HepG2 (cell line): ENCODE measurements at regions not wholly inside any gene's neighbourhood (a gene's known extent, or its start where the extent isn't known, plus 50 kb on each side); places are given as distances from the start of the nearest gene placed in this dataset.

Experiments used
- ATAC-seq: fragments of 200-7000 bp; cut with Tn5 transposase; 3 replicates; pipeline ENCODE4 v1.9.1; 2020; ENCODE audit warnings: mild to moderate bottlenecking, moderate library complexity
- BruUV-seq: library from RNA; stranded (reverse); fragments of 400-500 nt; replicated peaks from 2 replicates; lab custom pipeline; 2021; lab: Mats Ljungman, UMichigan
- CTCF ChIA-PET: fragments of 300-600 bp; formaldehyde crosslinking; extraction: SDS; loops from one replicate; lab custom pipeline; 2021; ENCODE audit warnings: low total read pairs, inconsistent platforms, low intra/inter-chr PET ratio; lab: Yijun Ruan, JAX
- POLR2A ChIA-PET: fragments of 350-600 bp; sonication (Branson Sonifier 250); formaldehyde crosslinking; loops from one replicate; lab custom pipeline; 2020; ENCODE audit warnings: antibody characterized with exemption, inconsistent platforms; lab: Yijun Ruan, JAX
- DNase-seq: peaks from one replicate; pipeline ENCODE4 v3.0.0-alpha.2; 2015; ENCODE audit warnings: low spot score
- FAIRE-seq: peaks from 3 replicates; lab custom pipeline; 2011; peaks lifted over from hg19 to GRCh38; lab: Jason Lieb, UNC
- H2AFZ ChIP-seq: one replicate; pipeline ENCODE4 v1.6.1; 2011; ENCODE audit warnings: low read length, inconsistent platforms
- H3K27ac ChIP-seq: fragments of 300-600 bp; 3 replicates; pipeline ENCODE4 v1.8.0; 2011; ENCODE audit warnings: mixed run types, mild to moderate bottlenecking, mixed read lengths, low read length, inconsistent platforms; ENCODE audit not compliant: insufficient read depth; ENCODE audit errors: extremely low read length
- H3K27me3 ChIP-seq, 2 experiments: fragments of 200-600 bp in 1 of 2; 2 replicates in 1 of 2; 3 replicates in 1 of 2; pipeline versions ENCODE4 v1.6.0 to v1.8.0; 2011; ENCODE audit warnings: low read length in 2 of 2, mild to moderate bottlenecking in 2 of 2, moderate library complexity in 2 of 2, inconsistent platforms in 1 of 2; ENCODE audit not compliant: insufficient read depth in 2 of 2, control insufficient read depth in 1 of 2
- H3K36me3 ChIP-seq, 2 experiments: fragments of 200-600 bp in 1 of 2; replicated peaks in 1 of 2; 2 replicates in 1 of 2; 3 replicates in 1 of 2; pipeline versions ENCODE4 v1.5.1 to v1.8.0; 2011; ENCODE audit warnings: low read length in 2 of 2, inconsistent platforms in 1 of 2; ENCODE audit not compliant: insufficient read depth in 2 of 2, control insufficient read depth in 1 of 2
- H3K4me1 ChIP-seq: 2 replicates; pipeline ENCODE4 v1.5.1; 2012; ENCODE audit warnings: low read length, inconsistent platforms; ENCODE audit not compliant: insufficient read depth
- H3K4me2 ChIP-seq: 2 replicates; pipeline ENCODE4 v1.6.0; 2011; ENCODE audit warnings: low read depth, low read length, inconsistent platforms
- H3K4me3 ChIP-seq, 3 experiments: fragments of 200-600 bp in 1 of 3; sonication (generic), shearing (Covaris generic) in 1 of 3; replicated peaks in 1 of 3; 2 replicates each; pipeline ENCODE4 v1.5.1; 2011 to 2016; ENCODE audit warnings: low read length in 3 of 3, inconsistent platforms in 2 of 3, low read depth in 2 of 3, mild to moderate bottlenecking in 2 of 3, control low read depth in 1 of 3, mixed read lengths in 1 of 3; ENCODE audit not compliant: insufficient read depth in 1 of 3
- H3K79me2 ChIP-seq: one replicate; pipeline ENCODE4 v1.6.1; 2011; ENCODE audit warnings: low read length, inconsistent platforms; ENCODE audit not compliant: insufficient read depth
- H3K9ac ChIP-seq: 2 replicates; pipeline ENCODE4 v1.6.0; 2011; ENCODE audit warnings: mild to moderate bottlenecking, low read depth, low read length, inconsistent platforms; ENCODE audit not compliant: insufficient read depth
- H3K9me3 ChIP-seq: 2 replicates; pipeline ENCODE4 v1.5.1; 2012; ENCODE audit warnings: mild to moderate bottlenecking, low read length
- H4K20me1 ChIP-seq: 2 replicates; pipeline ENCODE4 v1.6.0; 2011; ENCODE audit warnings: inconsistent platforms, mild to moderate bottlenecking, low read length, moderate library complexity; ENCODE audit not compliant: insufficient read depth
- AGO1 ChIP-seq: fragments of 200-400 bp; formaldehyde crosslinking; IDR thresholded peaks from 2 replicates; pipeline ENCODE4 v1.6.1; 2017; ENCODE audit warnings: mild to moderate bottlenecking, low read depth, low read length, moderate library complexity; ENCODE audit not compliant: poor library complexity, severe bottlenecking
- HNF4G ChIP-seq, 2 experiments: sonication (generic) in 1 of 2; formaldehyde crosslinking in 1 of 2; IDR thresholded peaks; 2 replicates each; pipeline versions ENCODE4 v1.4.0 to v1.6.1; 2011 to 2020; ENCODE audit warnings: borderline replicate concordance in 2 of 2, low read depth in 2 of 2, mild to moderate bottlenecking in 2 of 2, low read length in 1 of 2, missing genetic modification reagents in 1 of 2, moderate library complexity in 1 of 2
- SOX13 ChIP-seq, 3 experiments: fragments of 450-650 bp in 1 of 3; sonication (generic) in 1 of 3; formaldehyde crosslinking in 1 of 3; IDR thresholded peaks in 2 of 3; conservative IDR thresholded peaks in 1 of 3; 2 replicates each; pipeline versions ENCODE4 v1.5.0 to v1.6.1; 2016 to 2020; ENCODE audit warnings: antibody characterized with exemption in 1 of 3, mild to moderate bottlenecking in 1 of 3, missing compliant biosample characterization in 1 of 3, missing genetic modification reagents in 1 of 3, moderate library complexity in 1 of 3
- WGBS: methylation state at CpG from one replicate; pipeline ENCODE4 v1.1.6; 2017; ENCODE audit warnings: low lambda C conversion rate; 5-methylcytosine and 5-hydroxymethylcytosine counted together
- in situ Hi-C: cut with HindIII; loops from 2 replicates; pipeline ENCODE4 v1.10.0; 2017; ENCODE audit warnings: low pct_unique_long_range_greater_than_20kb; ENCODE audit not compliant: extremely low pct_ligation_motif_present
- intact Hi-C: fragments of 100-400 bp; cut with micrococcal nuclease; formaldehyde crosslinking; loops from one replicate; pipeline ENCODE4 v1.10.0; 2022; ENCODE audit not compliant: unreplicated experiment
- TF ChIP-seq, protein P1 (sequence below): conservative IDR thresholded peaks from 2 replicates; pipeline ENCODE4 v1.6.1; 2018; ENCODE audit warnings: missing genetic modification reagents
- TF ChIP-seq, protein P2 (sequence below): sonication (generic); formaldehyde crosslinking; conservative IDR thresholded peaks from 2 replicates; pipeline ENCODE4 v1.5.0; 2020; ENCODE audit warnings: missing genetic modification reagents
- TF ChIP-seq, protein P3 (sequence below): sonication (generic); formaldehyde crosslinking; IDR thresholded peaks from 2 replicates; pipeline ENCODE4 v1.9.0; 2021; ENCODE audit warnings: missing genetic modification reagents, borderline replicate concordance

DNA sequence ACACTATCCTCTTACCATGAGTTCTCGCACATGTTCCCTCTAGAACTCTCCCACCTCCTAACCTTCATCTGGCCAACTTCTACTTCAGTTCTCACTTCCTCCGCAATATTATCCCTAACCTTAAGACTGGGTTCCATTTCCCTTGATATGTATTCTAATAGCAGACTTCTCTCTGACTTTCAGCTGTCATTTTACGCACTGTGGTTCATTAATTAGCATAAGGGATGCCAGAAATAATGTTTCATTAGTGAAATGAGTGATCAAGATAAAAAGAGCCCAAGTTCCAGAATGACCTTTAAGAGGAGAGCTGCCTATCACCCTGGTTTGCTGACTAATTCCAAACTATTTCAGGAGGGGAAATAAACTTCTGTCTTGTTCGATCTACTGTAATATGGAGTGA lies 108.6 kb upstream of the CCDC150 start:
- CTCF ChIA-PET = no interaction called here
- in situ Hi-C loops = no loop called here

More for the DNA sequence above, 108.6 kb upstream of the CCDC150 start:
- H3K27me3 ChIP-seq = peaks cover 0 to 6% of the 10 kb centered on the region in 2 experiments; a peak in 1 of 5 replicates
- BruUV-seq = no TSS peak
- no peaks in the 10 kb centered on the region for H4K20me1 ChIP-seq
- no peaks in the 10 kb centered on the region for H3K9me3 ChIP-seq
- no peaks in the 10 kb centered on the region for H3K36me3 ChIP-seq
- intact Hi-C loops = no loop called here
- no peak for DNase-seq
- no peak for FAIRE-seq
- no peak overlapping the region for H2AFZ ChIP-seq
- POLR2A ChIA-PET = no interaction called here
- ATAC-seq = no peak
- H3K4me1 ChIP-seq = no peaks in the 10 kb centered on the region
- H3K4me3 ChIP-seq = no peak overlapping the region
- H3K27ac ChIP-seq = no peak overlapping the region
- TF ChIP-seq HNF4G (IDR thresholded peaks at IDR 0.05; ENCODE audit: borderline replicate concordance, low read depth, low read length) (no peak), HNF4G (CRISPR knock-in tag; IDR thresholded peaks at IDR 0.05; ENCODE audit: borderline replicate concordance, low read depth) (no peak), SOX13 (IDR thresholded peaks at IDR 0.05) (no peak), SOX13 (CRISPR knock-in tag; conservative IDR thresholded peaks at IDR 0.05 in 1 of 2, IDR thresholded peaks at IDR 0.05 in 1 of 2) (no peak), AGO1 (no peak)
- TF ChIP-seq, protein P1, sequence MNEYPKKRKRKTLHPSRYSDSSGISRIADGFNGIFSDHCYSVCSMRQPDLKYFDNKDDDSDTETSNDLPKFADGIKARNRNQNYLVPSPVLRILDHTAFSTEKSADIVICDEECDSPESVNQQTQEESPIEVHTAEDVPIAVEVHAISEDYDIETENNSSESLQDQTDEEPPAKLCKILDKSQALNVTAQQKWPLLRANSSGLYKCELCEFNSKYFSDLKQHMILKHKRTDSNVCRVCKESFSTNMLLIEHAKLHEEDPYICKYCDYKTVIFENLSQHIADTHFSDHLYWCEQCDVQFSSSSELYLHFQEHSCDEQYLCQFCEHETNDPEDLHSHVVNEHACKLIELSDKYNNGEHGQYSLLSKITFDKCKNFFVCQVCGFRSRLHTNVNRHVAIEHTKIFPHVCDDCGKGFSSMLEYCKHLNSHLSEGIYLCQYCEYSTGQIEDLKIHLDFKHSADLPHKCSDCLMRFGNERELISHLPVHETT (CRISPR knock-in tag) = no peak
- TF ChIP-seq, protein P2, sequence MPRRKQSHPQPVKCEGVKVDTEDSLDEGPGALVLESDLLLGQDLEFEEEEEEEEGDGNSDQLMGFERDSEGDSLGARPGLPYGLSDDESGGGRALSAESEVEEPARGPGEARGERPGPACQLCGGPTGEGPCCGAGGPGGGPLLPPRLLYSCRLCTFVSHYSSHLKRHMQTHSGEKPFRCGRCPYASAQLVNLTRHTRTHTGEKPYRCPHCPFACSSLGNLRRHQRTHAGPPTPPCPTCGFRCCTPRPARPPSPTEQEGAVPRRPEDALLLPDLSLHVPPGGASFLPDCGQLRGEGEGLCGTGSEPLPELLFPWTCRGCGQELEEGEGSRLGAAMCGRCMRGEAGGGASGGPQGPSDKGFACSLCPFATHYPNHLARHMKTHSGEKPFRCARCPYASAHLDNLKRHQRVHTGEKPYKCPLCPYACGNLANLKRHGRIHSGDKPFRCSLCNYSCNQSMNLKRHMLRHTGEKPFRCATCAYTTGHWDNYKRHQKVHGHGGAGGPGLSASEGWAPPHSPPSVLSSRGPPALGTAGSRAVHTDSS (CRISPR knock-in tag) = no peak
- TF ChIP-seq, protein P3, sequence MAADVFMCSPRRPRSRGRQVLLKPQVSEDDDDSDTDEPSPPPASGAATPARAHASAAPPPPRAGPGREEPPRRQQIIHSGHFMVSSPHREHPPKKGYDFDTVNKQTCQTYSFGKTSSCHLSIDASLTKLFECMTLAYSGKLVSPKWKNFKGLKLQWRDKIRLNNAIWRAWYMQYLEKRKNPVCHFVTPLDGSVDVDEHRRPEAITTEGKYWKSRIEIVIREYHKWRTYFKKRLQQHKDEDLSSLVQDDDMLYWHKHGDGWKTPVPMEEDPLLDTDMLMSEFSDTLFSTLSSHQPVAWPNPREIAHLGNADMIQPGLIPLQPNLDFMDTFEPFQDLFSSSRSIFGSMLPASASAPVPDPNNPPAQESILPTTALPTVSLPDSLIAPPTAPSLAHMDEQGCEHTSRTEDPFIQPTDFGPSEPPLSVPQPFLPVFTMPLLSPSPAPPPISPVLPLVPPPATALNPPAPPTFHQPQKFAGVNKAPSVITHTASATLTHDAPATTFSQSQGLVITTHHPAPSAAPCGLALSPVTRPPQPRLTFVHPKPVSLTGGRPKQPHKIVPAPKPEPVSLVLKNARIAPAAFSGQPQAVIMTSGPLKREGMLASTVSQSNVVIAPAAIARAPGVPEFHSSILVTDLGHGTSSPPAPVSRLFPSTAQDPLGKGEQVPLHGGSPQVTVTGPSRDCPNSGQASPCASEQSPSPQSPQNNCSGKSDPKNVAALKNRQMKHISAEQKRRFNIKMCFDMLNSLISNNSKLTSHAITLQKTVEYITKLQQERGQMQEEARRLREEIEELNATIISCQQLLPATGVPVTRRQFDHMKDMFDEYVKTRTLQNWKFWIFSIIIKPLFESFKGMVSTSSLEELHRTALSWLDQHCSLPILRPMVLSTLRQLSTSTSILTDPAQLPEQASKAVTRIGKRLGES = no peak
- WGBS = 29% methylated on average over 4 of the region's 4 CpGs
- H3K9ac ChIP-seq = no peak overlapping the region
- H3K4me2 ChIP-seq = no peak overlapping the region
- no peaks in the 10 kb centered on the region for H3K79me2 ChIP-seq
